ENCODE measurements at regions not wholly inside any gene's neighbourhood (a gene's known extent, or its start where the extent isn't known, plus 50 kb on each side); places are given as distances from the start of the nearest gene placed in this dataset.
"Not testable (repeated sequence)": the region's sequence is repeated elsewhere in the genome, so short reads cannot be mapped to it uniquely, and the experiment has no call there.

- H3K9me3 ChIP-seq (ENCODE audit: insufficient read depth, low read depth) = no peaks in the 10 kb centered on the region
- H3K4me1 ChIP-seq (replicated peaks; ENCODE audit: insufficient read depth) = no peaks in the 10 kb centered on the region
- H3K9me2 ChIP-seq (ENCODE audit: insufficient read depth) = no peaks in the 10 kb centered on the region
- intact Hi-C loops (cut with micrococcal nuclease; ENCODE audit: unreplicated experiment) = loop anchor here (1.0 to 5.0 kb wide), 5 partner anchors 90 to 1028 kb away; partner anchors contain the start of gene CLINT1
- BruUV-seq (replicated peaks) = no TSS peak
- no peak overlapping the region for H3K27ac ChIP-seq
- no peaks in the 10 kb centered on the region for H3K27me3 ChIP-seq (ENCODE audit: insufficient read depth, low read depth)
- H3K36me3 ChIP-seq (ENCODE audit: low read depth) = no peaks in the 10 kb centered on the region
- no peak overlapping the region for H3K4me3 ChIP-seq
- H3K79me2 ChIP-seq (ENCODE audit: low read depth) = no peaks in the 10 kb centered on the region
- no peak overlapping the region; the same call in 1 of the 2 replicates for H2AFZ ChIP-seq
- no peaks in the 10 kb centered on the region for H4K20me1 ChIP-seq (ENCODE audit: insufficient read depth)
- no peaks in the 10 kb centered on the region for H3F3A ChIP-seq (ENCODE audit: insufficient read depth, low read depth)
- TF ChIP-seq CTCF (conservative IDR thresholded peaks at IDR 0.05) (peak; percentile 78), EZH2 (IDR thresholded peaks at IDR 0.05; ENCODE audit: low read depth) (no peak)
- ChIA-PET CTCF (interaction anchor here (0.5 to 1.0 kb wide), 3 partner anchors 33 to 132 kb away, joined by 4 to 10 read pairs (median 5); partner anchors contain the start of gene CLINT1), POLR2A (ENCODE audit: unreplicated experiment) (interaction anchor here (0.7 kb wide), 1 partner anchor 806 kb away, joined by 3 read pairs; no protein-coding TSS in a partner anchor)
- DNase-seq = peak; percentile 86 to 87
- H3K4me2 ChIP-seq = peak overlapping the region; percentile 5; the same call in 1 of the 2 replicates
Observed at GRCh38 chr5:157948738-157949410, 89.9 kb upstream of the CLINT1 start.

- Histone ChIP-seq H3K4me1 (replicated peaks; ENCODE audit: insufficient read depth) (no peaks in the 10 kb centered on the region), H3K4me2 (no peak overlapping the region), H2AFZ (no peak overlapping the region), H3K27me3 (ENCODE audit: insufficient read depth, low read depth) (no peaks in the 10 kb centered on the region), H3K9me3 (ENCODE audit: insufficient read depth, low read depth) (no peaks in the 10 kb centered on the region), H3K79me2 (ENCODE audit: low read depth) (no peaks in the 10 kb centered on the region), H4K20me1 (ENCODE audit: insufficient read depth) (no peaks in the 10 kb centered on the region), H3K27ac (no peak overlapping the region), H3F3A (ENCODE audit: insufficient read depth, low read depth) (no peaks in the 10 kb centered on the region), H3K4me3 (no peak overlapping the region), H3K36me3 (ENCODE audit: low read depth) (no peaks in the 10 kb centered on the region), H3K9me2 (ENCODE audit: insufficient read depth) (no peaks in the 10 kb centered on the region)
- POLR2A ChIA-PET (ENCODE audit: unreplicated experiment) = no interaction called here
- TF ChIP-seq CTCF (conservative IDR thresholded peaks at IDR 0.05) = no peak
- TF ChIP-seq EZH2 (IDR thresholded peaks at IDR 0.05; ENCODE audit: low read depth) = no peak
- CTCF ChIA-PET = no interaction called here
- no peak for DNase-seq
- no TSS peak for BruUV-seq (replicated peaks)
- intact Hi-C loops (cut with micrococcal nuclease; ENCODE audit: unreplicated experiment) = loop anchor here (5.0 kb wide), 1 partner anchor 185 kb away; no protein-coding TSS in a partner anchor
Observed at GRCh38 chr5:157947156-157947555, 88.2 kb upstream of the CLINT1 start.

- CTCF ChIA-PET; H2AFZ ChIP-seq; H3F3A ChIP-seq (ENCODE audit: insufficient read depth, low read depth); H3K9me2 ChIP-seq (ENCODE audit: insufficient read depth); H4K20me1 ChIP-seq (ENCODE audit: insufficient read depth); H3K79me2 ChIP-seq (ENCODE audit: low read depth); H3K27ac ChIP-seq; H3K27me3 ChIP-seq (ENCODE audit: insufficient read depth, low read depth); H3K36me3 ChIP-seq (ENCODE audit: low read depth); POLR2A ChIA-PET (ENCODE audit: unreplicated experiment); BruUV-seq (replicated peaks); H3K4me3 ChIP-seq; H3K9me3 ChIP-seq (ENCODE audit: insufficient read depth, low read depth); H3K4me1 ChIP-seq (replicated peaks; ENCODE audit: insufficient read depth); H3K4me2 ChIP-seq; DNase-seq: not testable (repeated sequence)
- intact Hi-C loops (cut with micrococcal nuclease; ENCODE audit: unreplicated experiment) = loop anchor here (5.0 kb wide), 1 partner anchor 184 kb away; no protein-coding TSS in a partner anchor
Observed at GRCh38 chr5:157945822-157946221, 86.9 kb upstream of the CLINT1 start.
